ENCODE measurements at regions not wholly inside any gene's neighbourhood (a gene's known extent, or its start where the extent isn't known, plus 50 kb on each side); places are given as distances from the start of the nearest gene placed in this dataset.

- peak; percentile 59; the same call in 1 of the 2 replicates for TF ChIP-seq ZNF292 (CRISPR knock-in tag; IDR thresholded peaks at IDR 0.05; ENCODE audit: borderline replicate concordance, low read depth)
- peak; percentile 83 for TF ChIP-seq MED1 (CRISPR knock-in tag; IDR thresholded peaks at IDR 0.05)
Measured at GRCh38 chr6:27052082-27052730, 195.3 kb upstream of the PRSS16 start (continued).

GRCh38 chr6:27052731-27053082 lies 194.8 kb upstream of the PRSS16 start:
- in situ Hi-C loops (cut with HindIII; ENCODE audit: extremely low pct_ligation_motif_present, low pct_unique_long_range_greater_than_20kb), result no loop called here
- no peaks in the 10 kb centered on the region for H3K36me3 ChIP-seq (replicated peaks in 1 of 2; ENCODE audit: control insufficient read depth in 1 of 2, insufficient read depth in 2 of 2, low read length in 2 of 2)
- CTCF ChIA-PET (ENCODE audit: low intra/inter-chr PET ratio, low total read pairs), result no interaction called here
- H3K4me1 ChIP-seq (ENCODE audit: insufficient read depth, low read length), result peaks cover 33% of the 10 kb centered on the region
- 0 out of 2 replicates have a peak, but pooled peaks have one; percentile 1 for TF ChIP-seq SALL1 (CRISPR knock-in tag; IDR thresholded peaks at IDR 0.05)
- TF ChIP-seq ZBTB33 (CRISPR knock-in tag; IDR thresholded peaks at IDR 0.05), result no peak
- TF ChIP-seq DR1 (CRISPR knock-in tag; IDR thresholded peaks at IDR 0.05), result no peak
- no peak for TF ChIP-seq GTF2F1 (IDR thresholded peaks at IDR 0.05; ENCODE audit: low read length)
- no peak for TF ChIP-seq NCOR1 (IDR thresholded peaks at IDR 0.05; ENCODE audit: borderline replicate concordance, low read length)
- TF ChIP-seq PBX3 (CRISPR knock-in tag; IDR thresholded peaks at IDR 0.05; ENCODE audit: borderline replicate concordance), result no peak
- TF ChIP-seq NR1H2 (CRISPR knock-in tag; IDR thresholded peaks at IDR 0.05; ENCODE audit: borderline replicate concordance, low read depth), result no peak
- no peak for TF ChIP-seq KDM6A (CRISPR knock-in tag; IDR thresholded peaks at IDR 0.05; ENCODE audit: low read depth)
- no peak for TF ChIP-seq NFKBIZ (CRISPR knock-in tag; IDR thresholded peaks at IDR 0.05)
- TF ChIP-seq BHLHE40 (IDR thresholded peaks at IDR 0.05; ENCODE audit: low read length), result no peak
- TF ChIP-seq YEATS4 (CRISPR knock-in tag; IDR thresholded peaks at IDR 0.05; ENCODE audit: borderline replicate concordance), result 0 out of 2 replicates have a peak, but pooled peaks have one; percentile 18
- TF ChIP-seq ZNF672 (CRISPR knock-in tag; IDR thresholded peaks at IDR 0.05), result no peak
- no peak for DNase-seq (ENCODE audit: low spot score)
- no peak overlapping the region for H3K9ac ChIP-seq (ENCODE audit: insufficient read depth, low read depth, low read length)
- intact Hi-C loops (cut with micrococcal nuclease; ENCODE audit: unreplicated experiment), result no loop called here
- POLR2A ChIA-PET, result no interaction called here
- H3K4me2 ChIP-seq (ENCODE audit: low read depth, low read length), result 0 out of 2 replicates have a peak overlapping the region, but pooled peaks have one; percentile 13
- BruUV-seq (replicated peaks), result no TSS peak
- peak overlapping the region in 1 of 3 experiments; percentile 8; a peak in 1 of 6 replicates for H3K4me3 ChIP-seq (replicated peaks in 1 of 3; ENCODE audit: insufficient read depth in 1 of 3, low read depth in 2 of 3, low read length in 3 of 3)
- FAIRE-seq, result no peak
- no peaks in the 10 kb centered on the region for H4K20me1 ChIP-seq (ENCODE audit: insufficient read depth, low read length)
- no peaks in the 10 kb centered on the region for H3K27me3 ChIP-seq (ENCODE audit: control insufficient read depth in 1 of 2, insufficient read depth in 2 of 2, low read length in 2 of 2)
- WGBS (ENCODE audit: low lambda C conversion rate), result 84% methylated on average over 5 of the region's 5 CpGs
- no peak for ATAC-seq
- no peak overlapping the region for H2AFZ ChIP-seq (ENCODE audit: low read length)
- H3K27ac ChIP-seq (ENCODE audit: extremely low read length, insufficient read depth, low read length), result no peak overlapping the region
- no peaks in the 10 kb centered on the region for H3K9me3 ChIP-seq (ENCODE audit: low read length)
- H3K79me2 ChIP-seq (ENCODE audit: insufficient read depth, low read length), result no peaks in the 10 kb centered on the region

All from HepG2 (cell line).